Cardiac muscle cell (in vitro differentiated cells and primary cell): ENCODE measurements at regions not wholly inside any gene's neighbourhood (a gene's known extent, or its start where the extent isn't known, plus 50 kb on each side); places are given as distances from the start of the nearest gene placed in this dataset.
A peak's percentile ranks its signal among the peaks of the same experiment; 100 is the strongest.

ENCODE experiments used
- DNase-seq, 2 donors: peaks; one replicate each; pipeline versions ENCODE4 v3.0.0 to v3.0.0-alpha.2; 2010 to 2017; ENCODE audit warnings: low read depth in 1 of 2, low spot score in 1 of 2
- H3K27ac ChIP-seq: fragments of 200-600 bp; sonication (generic); 2 replicates; pipeline ENCODE4 v1.5.1; 2016
- H3K27me3 ChIP-seq: fragments of 200-600 bp; sonication (generic); 2 replicates; pipeline ENCODE4 v1.6.0; 2016; ENCODE audit warnings: control low read depth
- H3K36me3 ChIP-seq: fragments of 200-600 bp; sonication (generic); 2 replicates; pipeline ENCODE4 v1.5.1; 2016; ENCODE audit warnings: control low read depth
- H3K4me1 ChIP-seq: fragments of 200-600 bp; sonication (generic); 2 replicates; pipeline ENCODE4 v1.8.1; 2017; ENCODE audit warnings: low read depth, mild to moderate bottlenecking, mixed run types
- H3K4me3 ChIP-seq: fragments of 200-600 bp; sonication (generic); 2 replicates; pipeline ENCODE4 v1.5.1; 2016; ENCODE audit warnings: mild to moderate bottlenecking
- H3K9me3 ChIP-seq: fragments of 200-600 bp; sonication (generic); 2 replicates; pipeline ENCODE4 v1.5.1; 2017; ENCODE audit warnings: low read depth, mild to moderate bottlenecking, control low read depth
- CTCF ChIP-seq: IDR thresholded peaks from 2 replicates; pipeline ENCODE4 v1.5.1; 2012; ENCODE audit warnings: low read depth, mild to moderate bottlenecking, low read length

- no peak for TF ChIP-seq CTCF
These were observed 129.4 kb downstream of the OLFM1 start for GRCh38 chr9:135216791-135217441.

GRCh38 chr9:135217836-135218235, 130.4 kb downstream of the OLFM1 start:
- no peak overlapping the region for H3K4me3 ChIP-seq
- H3K27me3 ChIP-seq, result no peaks in the 10 kb centered on the region
- TF ChIP-seq CTCF, result no peak
- no peak overlapping the region for H3K27ac ChIP-seq
- DNase-seq, result no peak
- H3K9me3 ChIP-seq, result no peaks in the 10 kb centered on the region
- no peaks in the 10 kb centered on the region for H3K36me3 ChIP-seq
- peaks cover 25% of the 10 kb centered on the region for H3K4me1 ChIP-seq

More at GRCh38 chr9:135216791-135217441, 129.4 kb downstream of the OLFM1 start:
- Histone ChIP-seq H3K27ac (peak overlapping the region; percentile 2), H3K9me3 (no peaks in the 10 kb centered on the region), H3K4me1 (peaks cover 25% of the 10 kb centered on the region), H3K4me3 (no peak overlapping the region), H3K27me3 (no peaks in the 10 kb centered on the region), H3K36me3 (no peaks in the 10 kb centered on the region)
- DNase-seq, result peak; percentile 49 to 53

GRCh38 chr9:135218331-135219225, 131.1 kb downstream of the OLFM1 start:
- Histone ChIP-seq H3K36me3 (no peaks in the 10 kb centered on the region), H3K4me1 (peaks cover 21% of the 10 kb centered on the region), H3K9me3 (no peaks in the 10 kb centered on the region), H3K27ac (no peak overlapping the region), H3K4me3 (no peak overlapping the region), H3K27me3 (no peaks in the 10 kb centered on the region)
- no peak for TF ChIP-seq CTCF
- no peak for DNase-seq

GRCh38 chr9:135219676-135220600, 132.5 kb downstream of the OLFM1 start:
- H3K4me1 ChIP-seq, result peaks cover 15% of the 10 kb centered on the region
- DNase-seq, result no peak
- H3K9me3 ChIP-seq, result no peaks in the 10 kb centered on the region
- no peaks in the 10 kb centered on the region for H3K27me3 ChIP-seq
- TF ChIP-seq CTCF, result no peak
- H3K27ac ChIP-seq, result no peak overlapping the region
- H3K4me3 ChIP-seq, result no peak overlapping the region
- H3K36me3 ChIP-seq, result no peaks in the 10 kb centered on the region
